ENCODE measurements at regions not wholly inside any gene's neighbourhood (a gene's known extent, or its start where the extent isn't known, plus 50 kb on each side); places are given as distances from the start of the nearest gene placed in this dataset.

- TF ChIP-seq SREBF1 (IDR thresholded peaks at IDR 0.05; ENCODE audit: low read length) (no peak), RBBP5 (conservative IDR thresholded peaks at IDR 0.05) (no peak), HCFC1 (IDR thresholded peaks at IDR 0.05; ENCODE audit: low read length) (no peak), YY1 (IDR thresholded peaks at IDR 0.05; ENCODE audit: low read depth, low read length) (peak; percentile 67), FOXK2 (IDR thresholded peaks at IDR 0.05) (no peak), PML (IDR thresholded peaks at IDR 0.05; ENCODE audit: low read length) (no peak), IRF4 (IDR thresholded peaks at IDR 0.05; ENCODE audit: low read depth, low read length) (no peak), HDAC2 (IDR thresholded peaks at IDR 0.05) (no peak), RAD51 (IDR thresholded peaks at IDR 0.05) (no peak), TBL1XR1 (IDR thresholded peaks at IDR 0.05; ENCODE audit: low read depth, low read length) (peak; percentile 74; the same call in 1 of the 2 replicates), CHD2 (IDR thresholded peaks at IDR 0.05; ENCODE audit: borderline replicate concordance, low read depth, low read length) (peak; percentile 83; the same call in 1 of the 2 replicates), HDAC6 (IDR thresholded peaks at IDR 0.05; ENCODE audit: unreplicated experiment) (no peak), ATF3 (IDR thresholded peaks at IDR 0.05; ENCODE audit: borderline replicate concordance, extremely low read depth, low read depth, low read length) (no peak), TARDBP (IDR thresholded peaks at IDR 0.05; ENCODE audit: borderline replicate concordance) (no peak), CBFB (IDR thresholded peaks at IDR 0.05; ENCODE audit: low read depth) (no peak), USF1 (IDR thresholded peaks at IDR 0.05; ENCODE audit: borderline replicate concordance, extremely low read length, insufficient read depth, low read depth, low read length) (no peak), EGR1 (IDR thresholded peaks at IDR 0.05; ENCODE audit: borderline replicate concordance in 1 of 2, low read depth in 2 of 2, low read length in 2 of 2) (no peak), DPF2 (IDR thresholded peaks at IDR 0.05) (peak; percentile 92), ZBTB33 (IDR thresholded peaks at IDR 0.05) (no peak), CBX3 (IDR thresholded peaks at IDR 0.05; ENCODE audit: borderline replicate concordance, low read depth) (no peak), YBX1 (IDR thresholded peaks at IDR 0.05) (no peak), CHD4 (IDR thresholded peaks at IDR 0.05) (0 out of 2 replicates have a peak, but pooled peaks have one; percentile 61), HSF1 (IDR thresholded peaks at IDR 0.05; ENCODE audit: low read depth, low read length) (no peak), RELB (IDR thresholded peaks at IDR 0.05; ENCODE audit: low read depth) (peak; percentile 99), CHD1 (IDR thresholded peaks at IDR 0.05; ENCODE audit: low read depth, low read length) (no peak), NFYB (IDR thresholded peaks at IDR 0.05; ENCODE audit: insufficient read depth, low read depth, low read length) (no peak)
Measured at GRCh38 chr16:85988723-85989313, 89.9 kb downstream of the IRF8 start (continued).

Measured in GM12878 (cell line).